Endothelial cell (in vitro differentiated cells): ENCODE measurements at regions not wholly inside any gene's neighbourhood (a gene's known extent, or its start where the extent isn't known, plus 50 kb on each side); places are given as distances from the start of the nearest gene placed in this dataset.

Experiments
- DNase-seq: peaks from one replicate; pipeline ENCODE4 v3.0.0; 2021; ENCODE audit warnings: low spot score
- H3K27ac Mint-ChIP-seq: one replicate; pipeline ENCODE4 v1.8.0; 2021; ENCODE audit warnings: mixed read lengths, inconsistent platforms; ENCODE audit not compliant: unreplicated experiment
- H3K27me3 Mint-ChIP-seq: one replicate; pipeline ENCODE4 v1.8.0; 2021; ENCODE audit warnings: mild to moderate bottlenecking, moderate library complexity, mixed read lengths, inconsistent platforms; ENCODE audit not compliant: unreplicated experiment
- H3K36me3 Mint-ChIP-seq: one replicate; pipeline ENCODE4 v1.8.0; 2021; ENCODE audit warnings: mild to moderate bottlenecking, low read depth, mixed read lengths, inconsistent platforms; ENCODE audit not compliant: unreplicated experiment
- H3K4me1 Mint-ChIP-seq: one replicate; pipeline ENCODE4 v1.8.0; 2021; ENCODE audit warnings: mild to moderate bottlenecking, mixed read lengths, inconsistent platforms; ENCODE audit not compliant: unreplicated experiment
- H3K4me3 Mint-ChIP-seq: one replicate; pipeline ENCODE4 v1.8.0; 2021; ENCODE audit warnings: mild to moderate bottlenecking, mixed read lengths, inconsistent platforms; ENCODE audit not compliant: unreplicated experiment
- H3K9me3 Mint-ChIP-seq: one replicate; pipeline ENCODE4 v1.8.0; 2021; ENCODE audit warnings: mixed read lengths, inconsistent platforms; ENCODE audit not compliant: unreplicated experiment
- CTCF ChIP-seq: fragments of 200-600 bp; sonication (generic); IDR thresholded peaks from one replicate; pipeline ENCODE4 v1.5.0; 2021; ENCODE audit warnings: antibody characterized with exemption; ENCODE audit not compliant: unreplicated experiment

GRCh38 chr10:128265596-128265995, 139.4 kb upstream of the MKI67 start:
- peaks cover 2% of the 10 kb centered on the region for H3K27me3 Mint-ChIP-seq
- no peak for TF ChIP-seq CTCF
- H3K4me1 Mint-ChIP-seq = no peaks in the 10 kb centered on the region
- no peak for DNase-seq
- H3K27ac Mint-ChIP-seq = no peak overlapping the region
- H3K36me3 Mint-ChIP-seq = no peaks in the 10 kb centered on the region
- H3K4me3 Mint-ChIP-seq = no peak overlapping the region
- H3K9me3 Mint-ChIP-seq = no peaks in the 10 kb centered on the region

DNA sequence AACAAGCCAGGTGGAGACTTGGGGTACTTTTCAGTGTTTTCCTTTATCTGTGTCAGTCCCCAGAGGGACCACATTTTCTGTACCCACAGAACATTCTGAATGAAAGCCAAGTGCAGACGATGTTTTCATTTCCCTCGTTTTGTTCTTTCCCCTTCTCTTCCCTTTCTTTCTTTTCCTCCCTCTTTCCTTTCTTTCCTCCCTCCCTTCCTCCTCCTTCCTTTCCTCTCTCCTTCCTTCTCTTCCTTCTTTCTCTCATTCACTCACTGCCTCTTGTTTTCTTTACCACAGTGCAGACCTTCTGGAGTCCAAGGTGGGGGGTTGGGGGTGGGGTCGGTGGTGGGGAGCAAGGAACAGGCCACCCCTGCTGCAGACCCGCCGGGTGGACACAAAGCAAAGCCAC, 141.4 kb upstream of the MKI67 start:
- Mint-ChIP-seq H3K4me1 (no peaks in the 10 kb centered on the region), H3K27ac (no peak overlapping the region), H3K9me3 (no peaks in the 10 kb centered on the region), H3K27me3 (no peaks in the 10 kb centered on the region), H3K4me3 (no peak overlapping the region), H3K36me3 (no peaks in the 10 kb centered on the region)
- no peak for DNase-seq
- no peak for TF ChIP-seq CTCF

- H3K4me1 Mint-ChIP-seq = no peaks in the 10 kb centered on the region
- no peaks in the 10 kb centered on the region for H3K36me3 Mint-ChIP-seq
- H3K4me3 Mint-ChIP-seq = no peak overlapping the region
- TF ChIP-seq CTCF = peak; percentile 71
- DNase-seq = peak; percentile 79
- no peak overlapping the region for H3K27ac Mint-ChIP-seq
- no peaks in the 10 kb centered on the region for H3K9me3 Mint-ChIP-seq
- H3K27me3 Mint-ChIP-seq = no peaks in the 10 kb centered on the region
Measured at GRCh38 chr10:128268015-128268722, 141.9 kb upstream of the MKI67 start.

GRCh38 chr10:128274938-128275337, 148.7 kb upstream of the MKI67 start:
- Mint-ChIP-seq H3K4me3 (no peak overlapping the region), H3K27me3 (no peaks in the 10 kb centered on the region)

More at GRCh38 chr10:128274938-128275337, 148.7 kb upstream of the MKI67 start:
- Mint-ChIP-seq H3K36me3 (no peaks in the 10 kb centered on the region), H3K27ac (no peak overlapping the region), H3K4me1 (no peaks in the 10 kb centered on the region), H3K9me3 (no peaks in the 10 kb centered on the region)
- DNase-seq = no peak
- no peak for TF ChIP-seq CTCF
